Loucy (cell line): ENCODE measurements at regions not wholly inside any gene's neighbourhood (a gene's known extent, or its start where the extent isn't known, plus 50 kb on each side); places are given as distances from the start of the nearest gene placed in this dataset.

ENCODE experiments used
- H2AFZ ChIP-seq: fragments of 200-600 bp; sonication (generic); 2 replicates; pipeline ENCODE4 v1.6.0; 2016; ENCODE audit warnings: antibody characterized with exemption, mild to moderate bottlenecking, low read length, moderate library complexity
- H3F3A ChIP-seq: fragments of 200-600 bp; 2 replicates; pipeline ENCODE4 v1.6.0; 2016; ENCODE audit warnings: antibody characterized with exemption, low read depth, mild to moderate bottlenecking
- H3K27me3 ChIP-seq: fragments of 200-600 bp; sonication (generic); 2 replicates; pipeline ENCODE4 v1.6.1; 2014; ENCODE audit warnings: low read length, mild to moderate bottlenecking; ENCODE audit not compliant: insufficient read depth, poor library complexity, severe bottlenecking
- H3K36me3 ChIP-seq: fragments of 200-600 bp; sonication (generic); 2 replicates; pipeline ENCODE4 v1.6.1; 2016; ENCODE audit warnings: low read length; ENCODE audit not compliant: insufficient read depth
- H3K4me1 ChIP-seq: fragments of 200-600 bp; sonication (generic); 2 replicates; pipeline ENCODE4 v1.5.1; 2014; ENCODE audit warnings: low read length, mild to moderate bottlenecking; ENCODE audit not compliant: insufficient read depth, poor library complexity, severe bottlenecking
- H3K4me2 ChIP-seq: fragments of 200-600 bp; sonication (generic); 2 replicates; pipeline ENCODE4 v1.6.0; 2014; ENCODE audit warnings: antibody characterized with exemption, low read length, low read depth, mild to moderate bottlenecking; ENCODE audit not compliant: poor library complexity, severe bottlenecking
- H3K4me3 ChIP-seq: fragments of 200-600 bp; sonication (generic); 2 replicates; pipeline ENCODE4 v1.5.1; 2014; ENCODE audit warnings: low read length, mild to moderate bottlenecking, mixed read lengths; ENCODE audit not compliant: poor library complexity, severe bottlenecking
- H3K79me2 ChIP-seq: fragments of 200-600 bp; sonication (generic); 2 replicates; pipeline ENCODE4 v1.6.1; 2014; ENCODE audit warnings: low read length; ENCODE audit not compliant: insufficient read depth
- H3K9ac ChIP-seq: fragments of 200-600 bp; sonication (generic); 2 replicates; pipeline ENCODE4 v1.6.0; 2014; ENCODE audit warnings: mild to moderate bottlenecking, low read depth, low read length, moderate library complexity; ENCODE audit not compliant: poor library complexity, severe bottlenecking
- H3K9me2 ChIP-seq: fragments of 200-600 bp; sonication (generic); replicated peaks from 2 replicates; pipeline ENCODE4 v1.6.1; 2016; ENCODE audit warnings: low read depth, low read length, mixed read lengths
- H3K9me3 ChIP-seq: fragments of 200-600 bp; sonication (generic); 2 replicates; pipeline ENCODE4 v1.6.1; 2014; ENCODE audit warnings: mild to moderate bottlenecking, antibody characterized with exemption, low read length, low read depth; ENCODE audit not compliant: insufficient read depth
- H4K20me1 ChIP-seq: fragments of 200-600 bp; sonication (generic); 2 replicates; pipeline ENCODE4 v1.6.0; 2014; ENCODE audit warnings: antibody characterized with exemption, low read length, mild to moderate bottlenecking; ENCODE audit not compliant: insufficient read depth, poor library complexity, severe bottlenecking
- EZH2phosphoT487 ChIP-seq: fragments of 200-600 bp; IDR thresholded peaks from 2 replicates; pipeline ENCODE4 v1.6.1; 2018; ENCODE audit warnings: antibody characterized with exemption, mild to moderate bottlenecking, moderate library complexity, borderline replicate concordance
- TF ChIP-seq, protein P1 (sequence below): fragments of 200-600 bp; sonication (generic); conservative IDR thresholded peaks from 2 replicates; pipeline ENCODE4 v1.5.1; 2014; ENCODE audit warnings: mild to moderate bottlenecking, antibody characterized with exemption, low read length

DNA sequence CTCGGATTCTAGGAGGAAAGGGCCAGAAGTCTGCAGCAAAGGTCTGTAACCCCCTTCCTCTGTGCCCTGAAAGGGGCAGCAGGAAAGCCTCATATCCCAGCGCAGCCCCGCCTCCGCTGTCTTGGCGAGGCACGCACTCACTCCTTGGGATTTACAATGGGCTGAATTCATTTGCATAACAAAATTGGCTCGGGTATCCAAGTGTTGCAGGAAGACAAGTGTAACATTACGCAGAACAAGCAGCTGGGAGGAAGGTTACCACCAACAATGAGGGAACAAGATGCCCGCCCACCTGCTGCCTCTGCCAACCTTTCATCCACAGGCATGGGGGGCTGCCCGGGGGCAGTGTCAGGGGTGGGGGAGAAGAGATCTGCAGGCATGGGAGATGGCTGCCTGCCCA lies 130.4 kb downstream of the MRM1 start:
- peaks cover 9% of the 10 kb centered on the region for H3F3A ChIP-seq
- no peaks in the 10 kb centered on the region for H3K9me2 ChIP-seq
- TF ChIP-seq EZH2phosphoT487 = no peak
- TF ChIP-seq, protein P1, sequence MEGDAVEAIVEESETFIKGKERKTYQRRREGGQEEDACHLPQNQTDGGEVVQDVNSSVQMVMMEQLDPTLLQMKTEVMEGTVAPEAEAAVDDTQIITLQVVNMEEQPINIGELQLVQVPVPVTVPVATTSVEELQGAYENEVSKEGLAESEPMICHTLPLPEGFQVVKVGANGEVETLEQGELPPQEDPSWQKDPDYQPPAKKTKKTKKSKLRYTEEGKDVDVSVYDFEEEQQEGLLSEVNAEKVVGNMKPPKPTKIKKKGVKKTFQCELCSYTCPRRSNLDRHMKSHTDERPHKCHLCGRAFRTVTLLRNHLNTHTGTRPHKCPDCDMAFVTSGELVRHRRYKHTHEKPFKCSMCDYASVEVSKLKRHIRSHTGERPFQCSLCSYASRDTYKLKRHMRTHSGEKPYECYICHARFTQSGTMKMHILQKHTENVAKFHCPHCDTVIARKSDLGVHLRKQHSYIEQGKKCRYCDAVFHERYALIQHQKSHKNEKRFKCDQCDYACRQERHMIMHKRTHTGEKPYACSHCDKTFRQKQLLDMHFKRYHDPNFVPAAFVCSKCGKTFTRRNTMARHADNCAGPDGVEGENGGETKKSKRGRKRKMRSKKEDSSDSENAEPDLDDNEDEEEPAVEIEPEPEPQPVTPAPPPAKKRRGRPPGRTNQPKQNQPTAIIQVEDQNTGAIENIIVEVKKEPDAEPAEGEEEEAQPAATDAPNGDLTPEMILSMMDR = no peak
- H3K4me2 ChIP-seq = no peak overlapping the region
- H3K79me2 ChIP-seq = no peaks in the 10 kb centered on the region
- H3K4me3 ChIP-seq = no peak overlapping the region
- H4K20me1 ChIP-seq = no peaks in the 10 kb centered on the region
- no peak overlapping the region for H2AFZ ChIP-seq
- H3K27me3 ChIP-seq = no peaks in the 10 kb centered on the region
- H3K9ac ChIP-seq = no peak overlapping the region
- no peaks in the 10 kb centered on the region for H3K9me3 ChIP-seq
- no peaks in the 10 kb centered on the region for H3K36me3 ChIP-seq
- peaks cover 56% of the 10 kb centered on the region for H3K4me1 ChIP-seq

DNA sequence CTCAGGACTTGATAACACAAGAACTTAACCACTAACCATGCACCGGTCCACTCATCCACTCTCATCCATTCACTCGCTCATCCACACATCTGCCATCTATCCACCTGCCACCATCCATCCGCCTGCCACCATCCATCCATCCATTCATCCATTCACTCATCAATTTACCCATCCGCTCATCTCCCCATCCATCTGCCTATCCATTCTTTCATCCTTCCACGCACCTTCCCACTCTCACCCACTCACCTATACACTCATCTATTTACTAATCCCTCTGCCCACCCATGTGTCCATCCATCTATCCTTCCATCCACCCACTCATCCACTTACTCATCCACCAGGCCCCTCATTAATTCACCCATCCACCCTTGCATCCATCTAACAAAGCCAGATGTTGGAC lies 131.0 kb downstream of the MRM1 start:
- no peaks in the 10 kb centered on the region for H3K9me2 ChIP-seq
- no peak overlapping the region for H3K9ac ChIP-seq
- H3K4me1 ChIP-seq = peaks cover 50% of the 10 kb centered on the region
- H3K79me2 ChIP-seq = no peaks in the 10 kb centered on the region
- TF ChIP-seq, protein P1 = no peak
- TF ChIP-seq EZH2phosphoT487 = no peak
- H3K9me3 ChIP-seq = no peaks in the 10 kb centered on the region
- H2AFZ ChIP-seq = no peak overlapping the region
- no peaks in the 10 kb centered on the region for H3K27me3 ChIP-seq
- H3K36me3 ChIP-seq = no peaks in the 10 kb centered on the region
- no peak overlapping the region for H3K4me2 ChIP-seq
- H3F3A ChIP-seq = peaks cover 9% of the 10 kb centered on the region
- no peaks in the 10 kb centered on the region for H4K20me1 ChIP-seq
- no peak overlapping the region for H3K4me3 ChIP-seq

DNA sequence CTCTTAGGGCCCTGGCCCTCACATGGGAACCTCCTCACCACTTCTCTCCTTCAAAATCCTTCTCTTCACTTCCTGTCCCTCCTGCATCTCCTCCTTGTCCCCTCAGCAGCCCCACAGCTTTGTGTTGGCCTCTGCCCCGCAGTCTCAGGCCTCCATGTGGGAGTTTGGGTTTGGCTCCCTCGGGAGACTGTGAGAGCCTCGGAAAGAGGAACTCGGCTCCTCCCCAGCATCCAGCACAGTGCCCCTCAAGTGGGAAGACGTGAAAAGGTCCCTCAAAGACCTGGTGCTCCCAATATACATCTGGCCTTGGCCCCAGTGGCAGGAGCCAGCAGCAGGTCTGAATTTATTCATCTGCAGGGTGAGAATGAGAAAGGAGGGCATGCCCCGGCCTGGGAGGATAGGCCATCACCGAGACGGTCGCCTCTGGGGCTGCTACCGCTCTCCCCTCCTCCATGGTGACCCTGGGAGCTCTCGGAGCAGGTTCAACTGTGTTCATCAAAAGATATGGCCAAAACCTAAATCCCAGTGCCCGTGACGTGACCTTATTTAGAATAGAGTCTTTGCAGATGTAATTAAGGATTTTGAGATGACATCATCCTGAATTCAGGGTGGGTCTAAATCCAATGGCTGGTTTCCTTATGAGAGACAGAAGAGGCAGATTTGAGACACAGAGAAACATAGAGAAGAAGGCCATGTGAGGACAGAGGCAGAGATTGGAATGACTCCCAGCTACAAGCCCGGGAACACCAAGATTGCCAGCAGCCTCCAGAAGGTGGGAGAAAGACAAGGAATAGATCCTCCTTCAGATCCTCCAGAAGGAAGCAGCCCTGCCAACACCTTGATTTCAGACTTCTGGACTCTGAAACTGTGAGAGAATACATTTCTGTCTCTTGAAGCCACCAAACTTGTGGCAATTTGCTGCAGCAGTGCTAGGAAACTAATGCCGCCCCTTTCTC lies 135.1 kb downstream of the MRM1 start:
- no peaks in the 10 kb centered on the region for H3K9me2 ChIP-seq
- H3K36me3 ChIP-seq = no peaks in the 10 kb centered on the region
- no peaks in the 10 kb centered on the region for H3K79me2 ChIP-seq
- no peaks in the 10 kb centered on the region for H3K27me3 ChIP-seq
- no peaks in the 10 kb centered on the region for H3F3A ChIP-seq
- H4K20me1 ChIP-seq = no peaks in the 10 kb centered on the region
- H3K9me3 ChIP-seq = no peaks in the 10 kb centered on the region
- TF ChIP-seq, protein P1 = no peak
- no peak for TF ChIP-seq EZH2phosphoT487
- no peak overlapping the region for H3K9ac ChIP-seq
- H2AFZ ChIP-seq = no peak overlapping the region
- no peak overlapping the region for H3K4me3 ChIP-seq
- H3K4me1 ChIP-seq = peaks cover 11% of the 10 kb centered on the region
- no peak overlapping the region for H3K4me2 ChIP-seq
